Neural crest cell (in vitro differentiated cells): ENCODE measurements at regions not wholly inside any gene's neighbourhood (a gene's known extent, or its start where the extent isn't known, plus 50 kb on each side); places are given as distances from the start of the nearest gene placed in this dataset.

Experiments
- DNase-seq: peaks from one replicate; pipeline ENCODE4 v3.0.0; 2021; ENCODE audit warnings: low read depth, mixed read lengths, low spot score
- H3K27ac Mint-ChIP-seq: one replicate; pipeline ENCODE4 v1.8.0; 2021; ENCODE audit warnings: mild to moderate bottlenecking, mixed read lengths; ENCODE audit not compliant: unreplicated experiment
- H3K27me3 Mint-ChIP-seq: 2 replicates; pipeline ENCODE4 v1.8.0; 2021; ENCODE audit warnings: low read depth, mild to moderate bottlenecking, mixed read lengths
- H3K36me3 Mint-ChIP-seq: 2 replicates; pipeline ENCODE4 v1.8.0; 2021; ENCODE audit warnings: low read depth, mild to moderate bottlenecking, mixed read lengths
- H3K4me1 Mint-ChIP-seq: 2 replicates; pipeline ENCODE4 v1.8.0; 2021; ENCODE audit warnings: mixed read lengths
- H3K4me3 Mint-ChIP-seq: one replicate; pipeline ENCODE4 v1.8.0; 2021; ENCODE audit warnings: mild to moderate bottlenecking, mixed read lengths
- H3K9me3 Mint-ChIP-seq: 2 replicates; pipeline ENCODE4 v1.8.0; 2021; ENCODE audit warnings: mixed read lengths
- TF ChIP-seq, protein P1 (sequence below): fragments of 200-600 bp; sonication (generic); conservative IDR thresholded peaks from 2 replicates; pipeline ENCODE4 v1.5.0; 2021; ENCODE audit warnings: antibody characterized with exemption, mild to moderate bottlenecking

DNA sequence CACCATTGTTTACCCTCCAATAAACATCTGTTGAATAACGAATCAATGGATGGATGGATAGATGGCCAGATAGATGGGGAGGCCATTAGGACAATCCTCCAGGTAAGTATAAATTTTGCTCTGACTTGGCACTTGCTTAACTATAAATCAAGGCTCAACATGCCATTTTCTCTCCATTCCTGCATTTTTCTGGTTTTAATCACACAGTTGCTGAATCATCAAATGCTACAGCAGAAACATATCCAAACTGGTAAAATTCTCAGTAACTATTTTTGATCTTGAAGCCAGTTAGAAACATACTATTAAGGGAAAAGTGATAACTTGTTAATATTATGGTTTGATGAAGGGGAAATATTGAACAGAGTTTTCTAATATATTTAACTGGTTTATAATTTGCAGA lies 71.5 kb upstream of the MTAP start:
- Mint-ChIP-seq H3K27ac (no peak overlapping the region), H3K27me3 (peaks cover 3% of the 10 kb centered on the region), H3K36me3 (no peaks in the 10 kb centered on the region), H3K9me3 (peaks cover 9% of the 10 kb centered on the region), H3K4me3 (no peak overlapping the region), H3K4me1 (no peaks in the 10 kb centered on the region)
- DNase-seq: no peak
- TF ChIP-seq, protein P1, sequence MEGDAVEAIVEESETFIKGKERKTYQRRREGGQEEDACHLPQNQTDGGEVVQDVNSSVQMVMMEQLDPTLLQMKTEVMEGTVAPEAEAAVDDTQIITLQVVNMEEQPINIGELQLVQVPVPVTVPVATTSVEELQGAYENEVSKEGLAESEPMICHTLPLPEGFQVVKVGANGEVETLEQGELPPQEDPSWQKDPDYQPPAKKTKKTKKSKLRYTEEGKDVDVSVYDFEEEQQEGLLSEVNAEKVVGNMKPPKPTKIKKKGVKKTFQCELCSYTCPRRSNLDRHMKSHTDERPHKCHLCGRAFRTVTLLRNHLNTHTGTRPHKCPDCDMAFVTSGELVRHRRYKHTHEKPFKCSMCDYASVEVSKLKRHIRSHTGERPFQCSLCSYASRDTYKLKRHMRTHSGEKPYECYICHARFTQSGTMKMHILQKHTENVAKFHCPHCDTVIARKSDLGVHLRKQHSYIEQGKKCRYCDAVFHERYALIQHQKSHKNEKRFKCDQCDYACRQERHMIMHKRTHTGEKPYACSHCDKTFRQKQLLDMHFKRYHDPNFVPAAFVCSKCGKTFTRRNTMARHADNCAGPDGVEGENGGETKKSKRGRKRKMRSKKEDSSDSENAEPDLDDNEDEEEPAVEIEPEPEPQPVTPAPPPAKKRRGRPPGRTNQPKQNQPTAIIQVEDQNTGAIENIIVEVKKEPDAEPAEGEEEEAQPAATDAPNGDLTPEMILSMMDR: no peak

- no peaks in the 10 kb centered on the region for H3K36me3 Mint-ChIP-seq
- no peak overlapping the region for H3K4me3 Mint-ChIP-seq
- TF ChIP-seq, protein P1: no peak
- peaks cover 4% of the 10 kb centered on the region for H3K4me1 Mint-ChIP-seq
- no peak overlapping the region for H3K27ac Mint-ChIP-seq
- DNase-seq: no peak
- H3K9me3 Mint-ChIP-seq: peaks cover 2% of the 10 kb centered on the region
- H3K27me3 Mint-ChIP-seq: peaks cover 7% of the 10 kb centered on the region
Observed at GRCh38 chr9:21741151-21741550, 61.3 kb upstream of the MTAP start.

DNA sequence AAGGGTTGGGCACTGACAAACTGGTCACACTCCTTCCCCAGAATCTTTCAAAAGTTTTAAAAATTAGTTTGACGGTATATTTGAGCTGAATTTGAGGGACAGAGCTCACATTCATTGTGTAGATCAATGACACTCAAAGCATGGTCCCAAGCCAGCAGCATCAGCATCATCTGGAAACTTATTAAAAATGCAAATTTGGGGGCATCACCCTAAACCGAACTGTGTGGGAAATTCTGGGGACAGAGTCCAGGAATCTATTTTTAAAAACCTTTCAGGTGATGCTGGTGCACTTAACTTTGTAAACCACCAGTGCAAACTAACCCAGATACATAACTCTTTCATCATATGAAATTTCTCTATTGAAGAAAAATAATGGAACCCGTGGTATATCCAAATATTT lies 58.1 kb upstream of the MTAP start:
- H3K27me3 Mint-ChIP-seq: peaks cover 7% of the 10 kb centered on the region
- H3K36me3 Mint-ChIP-seq: no peaks in the 10 kb centered on the region
- no peak overlapping the region for H3K27ac Mint-ChIP-seq
- H3K9me3 Mint-ChIP-seq: no peaks in the 10 kb centered on the region
- H3K4me3 Mint-ChIP-seq: no peak overlapping the region
- H3K4me1 Mint-ChIP-seq: peaks cover 4% of the 10 kb centered on the region
- no peak for DNase-seq
- TF ChIP-seq, protein P1: no peak

GRCh38 chr9:21744841-21745240 lies 57.6 kb upstream of the MTAP start:
- no peaks in the 10 kb centered on the region for H3K9me3 Mint-ChIP-seq
- H3K4me1 Mint-ChIP-seq: peaks cover 4% of the 10 kb centered on the region
- H3K27me3 Mint-ChIP-seq: peaks cover 5% of the 10 kb centered on the region
- H3K4me3 Mint-ChIP-seq: no peak overlapping the region
- TF ChIP-seq, protein P1: no peak
- DNase-seq: no peak
- no peaks in the 10 kb centered on the region for H3K36me3 Mint-ChIP-seq
- no peak overlapping the region for H3K27ac Mint-ChIP-seq

DNA sequence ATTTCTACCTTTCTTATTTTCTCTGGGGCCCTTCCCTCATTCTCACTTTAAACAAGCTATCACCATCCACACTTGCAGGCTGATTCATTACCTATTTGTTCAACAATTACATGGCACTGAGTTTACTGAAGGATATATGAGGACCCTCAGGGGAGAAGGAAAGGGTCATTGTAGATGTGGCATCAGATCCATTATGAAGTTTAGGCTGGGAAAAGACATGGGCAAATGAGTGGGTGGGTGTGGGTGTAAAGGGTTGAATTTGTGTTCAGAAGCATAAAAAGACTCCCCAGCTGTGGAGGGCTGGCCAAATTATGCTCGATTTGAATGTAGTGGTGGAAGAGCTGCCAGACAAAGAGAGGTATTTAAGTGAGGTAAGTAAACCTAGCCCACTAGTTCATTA lies 55.9 kb upstream of the MTAP start:
- no peak for DNase-seq
- Mint-ChIP-seq H3K4me1 (peaks cover 7% of the 10 kb centered on the region), H3K4me3 (no peak overlapping the region), H3K27me3 (peaks cover 4% of the 10 kb centered on the region), H3K27ac (no peak overlapping the region), H3K36me3 (no peaks in the 10 kb centered on the region), H3K9me3 (no peaks in the 10 kb centered on the region)
- TF ChIP-seq, protein P1: no peak

- H3K9me3 Mint-ChIP-seq: no peaks in the 10 kb centered on the region
- no peak overlapping the region for H3K4me3 Mint-ChIP-seq
- H3K27me3 Mint-ChIP-seq: peaks cover 4% of the 10 kb centered on the region
- DNase-seq: no peak
- peaks cover 14% of the 10 kb centered on the region for H3K4me1 Mint-ChIP-seq
- TF ChIP-seq, protein P1: no peak
- H3K27ac Mint-ChIP-seq: no peak overlapping the region
- H3K36me3 Mint-ChIP-seq: no peaks in the 10 kb centered on the region
Observed at GRCh38 chr9:21747175-21747574, 55.3 kb upstream of the MTAP start.
